ENCODE measurements at regions not wholly inside any gene's neighbourhood (a gene's known extent, or its start where the extent isn't known, plus 50 kb on each side); places are given as distances from the start of the nearest gene placed in this dataset.

- Histone ChIP-seq H3K79me2 (ENCODE audit: insufficient read depth, low read length) (no peaks in the 10 kb centered on the region), H3K27me3 (ENCODE audit: insufficient read depth, low read length) (no peaks in the 10 kb centered on the region), H3K4me3 (replicated peaks in 1 of 2; ENCODE audit: low read depth in 1 of 2, low read length in 2 of 2) (no peak overlapping the region), H3K9ac (ENCODE audit: low read length) (no peak overlapping the region), H3K9me3 (ENCODE audit: control insufficient read depth in 1 of 2, insufficient read depth in 1 of 2, low read depth in 1 of 2, low read length in 2 of 2) (peaks cover 4 to 19% of the 10 kb centered on the region in 2 experiments; a peak in 2 of 4 replicates), H4K20me1 (ENCODE audit: insufficient read depth) (no peaks in the 10 kb centered on the region), H3K36me3 (ENCODE audit: control insufficient read depth in 1 of 2, insufficient read depth in 2 of 2, low read length in 2 of 2) (no peaks in the 10 kb centered on the region), H3K9me2 (ENCODE audit: insufficient read depth) (no peaks in the 10 kb centered on the region), H3K4me2 (ENCODE audit: low read length) (no peak overlapping the region), H2AFZ (ENCODE audit: low read depth, low read length, poor library complexity, severe bottlenecking) (no peak overlapping the region), H3K4me1 (ENCODE audit: control insufficient read depth in 1 of 2, insufficient read depth in 2 of 2, low read length in 2 of 2) (no peaks in the 10 kb centered on the region), H3K27ac (ENCODE audit: low read depth, low read length) (no peak overlapping the region)
- TF ChIP-seq JUND (IDR thresholded peaks at IDR 0.05) (no peak), POLR2A (IDR thresholded peaks at IDR 0.05; ENCODE audit: borderline replicate concordance, extremely low read depth, insufficient read depth, insufficient read length) (no peak)
- intact Hi-C loops (cut with micrococcal nuclease) = no loop called here
- ChIA-PET POLR2A (no interaction called here), RAD21 (ENCODE audit: low non-redundant PET in 1 of 2, low total read pairs in 2 of 2, uncharacterized antibody in 2 of 2, unreplicated experiment in 2 of 2) (no interaction called here), CTCF (no interaction called here)
- no peak for DNase-seq (ENCODE audit: low read depth, low spot score)
- ATAC-seq = no peak
- no TSS peak for BruUV-seq (replicated peaks)
Measured at GRCh38 chr18:73514449-73514848, 633.2 kb downstream of the FBXO15 start.

DNA sequence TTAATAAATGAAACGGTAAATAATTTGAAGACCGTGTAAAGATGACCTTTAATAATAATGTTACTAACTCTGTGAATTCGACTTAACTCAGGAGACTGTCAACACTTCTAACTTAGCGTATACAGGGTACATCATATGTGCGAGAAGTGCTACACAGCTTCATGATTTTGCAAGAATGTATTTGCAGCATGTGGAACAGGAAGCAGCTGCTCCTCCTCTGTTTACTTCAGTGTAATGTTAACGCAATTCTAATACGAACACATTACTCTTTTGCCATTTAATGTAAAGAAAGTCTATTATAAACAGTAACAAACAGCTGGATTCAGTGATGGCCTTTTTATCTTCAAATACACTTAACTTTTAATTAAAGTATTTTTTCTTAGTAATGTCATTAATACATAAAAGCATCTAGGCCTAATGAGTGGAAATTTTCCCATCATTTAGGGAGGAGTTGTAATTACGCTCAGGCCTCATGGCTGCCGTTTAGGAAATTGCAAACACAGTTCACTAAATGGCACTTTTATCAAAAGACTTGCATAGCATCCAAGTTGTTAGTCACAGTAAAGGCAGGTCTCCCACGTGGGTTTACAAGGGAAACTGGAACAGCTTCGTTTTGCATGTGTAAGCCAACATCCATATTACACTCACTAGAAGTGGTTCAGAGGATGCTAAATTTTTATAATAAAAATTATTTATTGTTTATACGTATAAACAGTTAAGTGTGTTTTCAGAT, 635.7 kb downstream of the FBXO15 start:
- H4K20me1 ChIP-seq (ENCODE audit: insufficient read depth) = no peaks in the 10 kb centered on the region
- no peak overlapping the region for H3K4me2 ChIP-seq (ENCODE audit: low read length)
- no peaks in the 10 kb centered on the region for H3K9me2 ChIP-seq (ENCODE audit: insufficient read depth)
- H2AFZ ChIP-seq (ENCODE audit: low read depth, low read length, poor library complexity, severe bottlenecking) = no peak overlapping the region
- intact Hi-C loops (cut with micrococcal nuclease) = no loop called here
- no peak overlapping the region for H3K4me3 ChIP-seq (replicated peaks in 1 of 2; ENCODE audit: low read depth in 1 of 2, low read length in 2 of 2)
- H3K36me3 ChIP-seq (ENCODE audit: control insufficient read depth in 1 of 2, insufficient read depth in 2 of 2, low read length in 2 of 2) = no peaks in the 10 kb centered on the region
- H3K4me1 ChIP-seq (ENCODE audit: control insufficient read depth in 1 of 2, insufficient read depth in 2 of 2, low read length in 2 of 2) = no peaks in the 10 kb centered on the region
- DNase-seq (ENCODE audit: low read depth, low spot score) = no peak
- ChIA-PET CTCF (no interaction called here), POLR2A (no interaction called here), RAD21 (ENCODE audit: low non-redundant PET in 1 of 2, low total read pairs in 2 of 2, uncharacterized antibody in 2 of 2, unreplicated experiment in 2 of 2) (no interaction called here)
- BruUV-seq (replicated peaks) = no TSS peak
- no peak for TF ChIP-seq ZFX (IDR thresholded peaks at IDR 0.05)
- no peak for TF ChIP-seq ELF1 (IDR thresholded peaks at IDR 0.05; ENCODE audit: borderline replicate concordance, low read depth)
- no peak overlapping the region for H3K9ac ChIP-seq (ENCODE audit: low read length)
- peaks cover 14 to 28% of the 10 kb centered on the region in 2 experiments; a peak in 2 of 4 replicates for H3K9me3 ChIP-seq (ENCODE audit: control insufficient read depth in 1 of 2, insufficient read depth in 1 of 2, low read depth in 1 of 2, low read length in 2 of 2)
- no peak for ATAC-seq
- H3K27me3 ChIP-seq (ENCODE audit: insufficient read depth, low read length) = no peaks in the 10 kb centered on the region
- no peak overlapping the region for H3K27ac ChIP-seq (ENCODE audit: low read depth, low read length)
- no peaks in the 10 kb centered on the region for H3K79me2 ChIP-seq (ENCODE audit: insufficient read depth, low read length)
